PC-9 (cell line): ENCODE measurements at regions not wholly inside any gene's neighbourhood (a gene's known extent, or its start where the extent isn't known, plus 50 kb on each side); places are given as distances from the start of the nearest gene placed in this dataset.

Experiments used
- EZH2 ChIP-seq: fragments of 200-600 bp; sonication (generic); IDR thresholded peaks from 2 replicates; pipeline ENCODE4 v1.8.0; 2017; ENCODE audit warnings: antibody characterized with exemption, low read depth
- TF ChIP-seq, protein P1 (sequence below): fragments of 200-600 bp; sonication (generic); conservative IDR thresholded peaks from 2 replicates; pipeline ENCODE4 v1.6.1; 2017; ENCODE audit warnings: mixed run types, antibody characterized with exemption, mild to moderate bottlenecking, moderate library complexity

DNA sequence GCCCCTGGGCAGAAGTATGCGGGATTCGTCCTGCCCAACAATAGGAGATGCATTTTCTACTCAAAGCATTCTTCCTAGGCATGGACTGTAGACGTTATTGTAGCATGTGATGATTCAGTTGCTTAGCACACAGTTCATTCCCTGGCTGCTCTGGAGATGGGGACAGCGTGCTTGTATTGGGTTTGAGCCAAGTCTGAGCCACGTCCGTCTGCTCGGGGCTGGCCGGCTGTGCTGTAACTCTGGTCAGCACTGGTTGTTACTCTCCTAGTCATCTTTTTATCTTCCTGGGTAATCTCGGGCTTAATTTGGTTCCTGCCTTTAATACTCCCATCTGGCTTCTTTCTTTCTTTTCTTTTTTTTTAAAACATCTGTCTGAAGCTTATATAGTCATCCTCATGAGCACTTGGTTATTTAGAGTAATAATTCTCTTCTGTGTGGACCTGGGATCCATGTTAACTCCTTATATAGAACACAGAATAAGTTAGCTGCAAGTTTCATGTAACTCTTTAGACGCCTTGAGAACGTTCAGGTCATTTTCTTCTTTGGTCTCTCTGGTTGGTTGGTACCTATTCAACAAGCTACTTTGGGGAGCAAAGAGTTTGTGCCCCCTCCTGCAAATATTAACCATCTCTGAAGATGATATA lies 118.8 kb upstream of the RPS23 start:
- TF ChIP-seq, protein P1, sequence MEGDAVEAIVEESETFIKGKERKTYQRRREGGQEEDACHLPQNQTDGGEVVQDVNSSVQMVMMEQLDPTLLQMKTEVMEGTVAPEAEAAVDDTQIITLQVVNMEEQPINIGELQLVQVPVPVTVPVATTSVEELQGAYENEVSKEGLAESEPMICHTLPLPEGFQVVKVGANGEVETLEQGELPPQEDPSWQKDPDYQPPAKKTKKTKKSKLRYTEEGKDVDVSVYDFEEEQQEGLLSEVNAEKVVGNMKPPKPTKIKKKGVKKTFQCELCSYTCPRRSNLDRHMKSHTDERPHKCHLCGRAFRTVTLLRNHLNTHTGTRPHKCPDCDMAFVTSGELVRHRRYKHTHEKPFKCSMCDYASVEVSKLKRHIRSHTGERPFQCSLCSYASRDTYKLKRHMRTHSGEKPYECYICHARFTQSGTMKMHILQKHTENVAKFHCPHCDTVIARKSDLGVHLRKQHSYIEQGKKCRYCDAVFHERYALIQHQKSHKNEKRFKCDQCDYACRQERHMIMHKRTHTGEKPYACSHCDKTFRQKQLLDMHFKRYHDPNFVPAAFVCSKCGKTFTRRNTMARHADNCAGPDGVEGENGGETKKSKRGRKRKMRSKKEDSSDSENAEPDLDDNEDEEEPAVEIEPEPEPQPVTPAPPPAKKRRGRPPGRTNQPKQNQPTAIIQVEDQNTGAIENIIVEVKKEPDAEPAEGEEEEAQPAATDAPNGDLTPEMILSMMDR = no peak
- no peak for TF ChIP-seq EZH2
